ENCODE measurements at regions not wholly inside any gene's neighbourhood (a gene's known extent, or its start where the extent isn't known, plus 50 kb on each side); places are given as distances from the start of the nearest gene placed in this dataset.
A peak's percentile ranks its signal among the peaks of the same experiment; 100 is the strongest.

DNA sequence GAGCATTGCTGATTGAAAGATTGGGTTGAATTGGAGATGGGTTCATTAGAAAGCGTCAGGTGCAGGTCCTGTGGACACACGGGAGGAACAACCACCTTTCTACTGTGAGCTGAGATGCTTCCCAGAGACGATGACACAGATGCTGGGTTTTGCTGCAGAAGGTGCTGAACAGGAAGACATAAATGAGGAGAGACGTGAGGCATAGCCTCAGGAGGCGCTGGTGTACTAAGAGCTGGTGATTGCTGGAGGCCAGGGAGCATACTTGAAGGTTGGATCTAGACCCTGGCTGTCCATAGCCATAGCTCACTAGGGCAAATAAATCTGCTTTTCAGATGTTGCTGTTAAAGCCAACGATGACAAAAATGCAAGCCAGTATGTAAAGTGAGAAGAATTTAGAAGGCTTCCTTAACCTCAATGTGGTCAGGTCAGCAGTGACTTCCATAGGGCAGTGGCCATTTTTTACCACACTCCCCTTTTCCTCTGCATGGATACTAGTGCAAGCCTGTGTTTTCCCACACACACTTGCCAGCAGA lies 153.7 kb downstream of the SOX11 start:
- no peak for DNase-seq

DNA sequence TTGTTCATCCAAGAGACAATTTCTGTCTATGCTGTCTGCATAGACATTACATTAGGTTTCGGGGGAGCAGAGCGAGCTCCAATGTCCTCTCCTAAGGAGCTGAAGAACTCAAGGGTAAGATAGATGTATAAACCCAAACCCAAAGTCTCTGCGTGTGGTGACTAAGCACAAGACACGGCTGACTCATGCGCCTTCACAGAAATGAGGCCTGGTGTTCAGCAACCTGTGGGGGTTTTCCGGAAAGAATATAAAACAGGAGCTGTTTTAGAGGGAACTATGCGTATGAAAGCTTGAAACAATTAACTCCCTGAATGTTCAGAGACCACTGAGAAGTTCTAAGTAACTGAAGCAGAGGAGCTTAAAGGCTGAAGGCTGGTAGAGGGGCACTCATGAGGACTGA lies 154.7 kb downstream of the SOX11 start:
- DNase-seq: no peak

- no peak for DNase-seq
These were observed 157.4 kb downstream of the SOX11 start for GRCh38 chr2:5849562-5849961.

- no peak for DNase-seq
These were observed 159.2 kb downstream of the SOX11 start for GRCh38 chr2:5851410-5851809.

GRCh38 chr2:5854797-5855196 lies 162.6 kb downstream of the SOX11 start:
- no peak for DNase-seq

DNA sequence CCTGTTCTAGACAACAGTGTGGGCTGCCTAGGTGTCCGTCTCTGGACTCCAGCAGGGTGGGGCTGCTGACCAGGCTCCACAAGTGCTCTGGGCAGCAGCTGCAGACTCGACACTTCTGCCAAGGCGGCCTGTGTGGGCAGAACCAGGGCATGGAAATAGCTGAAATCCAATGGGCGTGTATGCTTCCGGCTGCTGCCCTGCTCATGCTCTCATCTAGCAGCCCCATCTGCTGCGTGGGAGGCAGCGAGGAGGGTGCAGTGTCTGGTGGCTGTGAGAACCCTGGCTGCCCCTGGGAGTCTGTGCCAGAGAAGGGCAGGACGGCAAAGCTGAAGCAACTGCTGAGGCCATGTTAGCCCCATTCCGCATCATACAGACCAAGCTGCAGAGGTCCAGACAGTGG lies 174.9 kb downstream of the SOX11 start:
- no peak for DNase-seq

GRCh38 chr2:5868931-5869330 lies 176.7 kb downstream of the SOX11 start:
- no peak for DNase-seq

DNA sequence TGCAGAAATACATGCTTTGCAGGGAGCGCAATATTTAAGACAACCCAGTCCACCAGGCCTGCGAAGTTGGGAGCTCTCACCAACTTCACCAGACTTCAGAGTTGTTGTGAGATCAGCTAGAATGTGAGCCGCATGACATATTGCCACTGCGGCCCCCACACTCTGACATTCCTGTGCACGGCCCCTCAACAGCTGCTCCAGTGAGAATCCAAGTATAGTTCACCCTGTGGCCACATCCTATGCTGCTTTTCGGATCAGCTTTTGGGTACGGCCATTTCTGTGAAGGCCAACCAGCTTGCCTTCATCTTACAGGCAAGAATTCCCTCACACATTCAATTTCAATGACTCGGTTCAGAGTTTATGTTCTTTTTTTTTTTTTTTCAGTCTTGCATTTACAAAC lies 177.8 kb downstream of the SOX11 start:
- no peak for DNase-seq

GRCh38 chr2:5877360-5877759 lies 185.2 kb downstream of the SOX11 start:
- DNase-seq: no peak

DNA sequence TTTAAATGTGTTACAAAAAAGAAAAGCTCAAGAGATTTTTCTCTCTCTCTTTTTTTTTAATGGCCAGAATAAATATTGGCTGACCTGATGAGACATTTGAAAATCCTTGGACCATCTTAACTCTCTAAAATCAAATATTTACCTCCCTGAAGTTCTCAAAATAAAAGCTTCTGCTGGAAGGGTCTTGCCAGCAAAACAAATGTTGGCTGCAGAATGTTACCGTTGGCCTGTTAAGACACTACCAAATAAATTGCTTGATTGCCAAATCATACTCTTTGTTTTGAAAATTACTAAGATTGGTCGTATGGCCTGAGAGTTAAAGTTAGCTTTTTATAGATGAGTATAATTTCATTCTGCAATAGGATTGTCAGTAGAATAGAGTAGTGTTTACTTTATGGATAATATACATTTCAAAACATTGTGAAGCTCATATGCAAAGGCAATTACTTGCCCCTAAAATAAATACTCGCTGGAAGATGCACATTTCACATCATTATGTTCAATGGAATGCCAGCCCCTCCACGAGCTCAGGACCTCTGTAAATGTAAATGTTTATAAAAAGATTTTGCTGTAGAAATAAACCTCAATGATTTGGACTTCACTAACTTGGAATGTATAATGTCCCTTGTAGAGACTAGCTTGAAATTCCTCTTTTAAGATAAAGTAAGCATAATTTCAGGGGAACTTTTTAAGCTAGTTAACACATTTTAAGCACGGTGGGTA lies 193.4 kb downstream of the SOX11 start:
- DNase-seq: no peak

GRCh38 chr2:5886462-5886861 lies 194.3 kb downstream of the SOX11 start:
- DNase-seq: no peak

- DNase-seq: no peak
These were observed 195.9 kb downstream of the SOX11 start for GRCh38 chr2:5888126-5888525.

- no peak for DNase-seq
These were observed 197.3 kb downstream of the SOX11 start for GRCh38 chr2:5889519-5889918.

GRCh38 chr2:5894355-5894754 lies 202.2 kb downstream of the SOX11 start:
- DNase-seq: no peak

DNA sequence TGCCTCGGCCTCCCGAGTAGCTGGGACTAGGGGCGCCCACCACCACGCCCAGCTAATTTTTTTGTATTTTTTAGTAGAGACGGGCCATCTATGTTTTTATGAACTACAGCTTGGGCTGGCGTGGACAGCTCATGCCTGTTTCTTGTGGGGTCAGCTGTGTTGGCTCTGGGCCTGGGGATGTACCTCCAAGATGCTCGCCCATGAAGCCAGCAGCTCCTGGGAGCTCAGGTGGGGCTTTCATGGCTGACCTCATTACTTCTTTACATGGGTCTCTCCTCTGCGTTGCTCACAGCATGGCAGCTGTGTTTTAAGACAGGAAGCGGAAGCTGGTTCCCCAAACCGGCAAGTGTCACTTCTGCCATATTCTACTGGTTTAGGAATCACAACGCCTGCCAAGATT lies 203.1 kb downstream of the SOX11 start:
- no peak for DNase-seq

DNA sequence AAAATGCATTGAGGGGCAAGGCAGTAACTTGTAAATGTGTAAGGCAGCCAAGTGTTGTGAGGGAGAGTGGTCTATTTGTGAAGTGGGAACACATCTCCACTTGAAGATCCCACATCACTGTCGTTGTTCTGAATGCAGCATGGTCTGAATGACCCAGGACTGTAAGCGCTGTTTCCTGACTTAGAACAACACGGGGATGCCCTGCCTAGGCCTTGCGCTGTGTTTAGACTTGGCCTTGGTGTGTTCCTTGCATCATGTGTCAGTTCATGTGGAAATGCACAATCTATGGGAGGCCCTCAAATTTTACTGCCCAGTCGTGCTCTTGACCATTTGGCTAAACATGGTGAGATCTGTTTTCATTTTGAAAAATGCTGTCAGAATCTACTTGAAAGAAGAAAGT lies 205.1 kb downstream of the SOX11 start:
- no peak for DNase-seq

- DNase-seq: no peak
These were observed 206.5 kb downstream of the SOX11 start for GRCh38 chr2:5898667-5899066.

DNA sequence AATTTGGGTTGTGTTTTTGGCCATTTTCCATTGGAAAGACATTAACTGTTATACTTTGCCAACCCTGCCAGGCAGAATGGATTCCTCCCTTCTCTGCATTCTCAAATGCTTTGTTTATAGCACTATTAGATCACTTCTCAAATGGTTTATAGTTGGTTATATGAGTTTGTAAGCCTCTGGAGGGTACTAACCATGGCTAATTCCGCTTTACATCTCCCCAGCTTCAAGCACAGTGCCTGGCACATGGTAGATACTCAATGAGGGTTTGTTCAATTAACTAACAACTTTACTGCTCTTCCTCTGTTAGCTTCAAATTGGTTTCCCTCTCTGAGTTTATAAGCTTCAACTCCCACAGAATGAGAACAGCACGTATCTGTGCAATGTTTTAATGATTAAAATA lies 213.5 kb downstream of the SOX11 start:
- DNase-seq: no peak

- no peak for DNase-seq
These were observed 215.9 kb downstream of the SOX11 start for GRCh38 chr2:5908071-5908470.

DNA sequence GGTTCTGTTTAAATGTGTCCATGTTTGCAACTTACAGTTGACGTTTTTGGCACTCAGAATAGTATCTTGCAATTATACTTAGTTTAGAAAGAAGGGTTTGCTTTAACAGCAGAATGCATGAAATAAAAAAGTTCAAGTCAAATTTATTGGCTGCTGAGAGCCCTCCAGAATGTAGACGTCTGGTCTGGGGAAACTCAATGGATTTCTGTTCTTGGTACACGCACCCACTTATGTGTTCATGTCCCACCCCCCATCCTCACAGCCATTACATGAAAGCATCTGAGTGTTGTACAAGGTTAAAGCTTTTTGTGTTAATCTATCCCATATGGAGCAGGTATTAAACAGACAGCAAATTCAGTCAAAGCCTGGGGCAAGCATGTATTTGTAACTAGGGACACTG lies 219.5 kb downstream of the SOX11 start:
- DNase-seq: no peak

- DNase-seq: no peak
These were observed 221.7 kb downstream of the SOX11 start for GRCh38 chr2:5913711-5914395.

- peak; percentile 30 for DNase-seq
These were observed 222.8 kb downstream of the SOX11 start for GRCh38 chr2:5914811-5915611.

- DNase-seq: no peak
These were observed 223.7 kb downstream of the SOX11 start for GRCh38 chr2:5915881-5916310.

Measured in kidney glomerular epithelial cell (primary cell).